NB4 (cell line): ENCODE measurements at regions not wholly inside any gene's neighbourhood (a gene's known extent, or its start where the extent isn't known, plus 50 kb on each side); places are given as distances from the start of the nearest gene placed in this dataset.

Experiments
- POLR2A ChIP-seq: IDR thresholded peaks from 2 replicates; pipeline ENCODE4 v1.6.1; 2011; ENCODE audit warnings: mild to moderate bottlenecking; ENCODE audit not compliant: insufficient read length; ENCODE audit errors: extremely low read depth
- TF ChIP-seq, protein P1 (sequence below): IDR thresholded peaks from 2 replicates; pipeline ENCODE4 v1.6.1; 2011; ENCODE audit warnings: low read depth, low read length
- TF ChIP-seq, protein P2 (sequence below): IDR thresholded peaks from one replicate; pipeline ENCODE4 v1.5.1; 2012; ENCODE audit warnings: low read depth, low read length

DNA sequence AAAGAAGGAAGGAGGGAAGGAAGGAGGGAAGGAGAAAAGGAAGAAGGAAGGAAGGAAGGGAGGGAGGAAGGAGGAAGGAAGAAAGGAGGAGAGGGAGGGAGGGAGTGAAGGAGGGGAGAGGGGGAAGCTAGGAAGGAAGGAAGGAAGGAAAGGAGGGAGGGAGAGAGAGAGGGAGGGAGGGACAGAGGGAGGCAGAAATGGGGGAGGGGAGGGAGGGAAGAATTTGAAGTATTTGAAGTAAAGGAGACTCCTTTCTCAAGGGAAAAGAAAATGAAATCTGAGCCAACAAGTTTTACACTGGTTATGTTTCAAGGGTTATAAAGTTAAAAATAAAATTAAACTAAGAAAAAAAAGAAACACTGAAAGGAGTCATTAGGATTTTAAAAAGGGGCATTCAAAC, 431.4 kb downstream of the BRINP3 start:
- TF ChIP-seq POLR2A, result no peak
- TF ChIP-seq, protein P1, sequence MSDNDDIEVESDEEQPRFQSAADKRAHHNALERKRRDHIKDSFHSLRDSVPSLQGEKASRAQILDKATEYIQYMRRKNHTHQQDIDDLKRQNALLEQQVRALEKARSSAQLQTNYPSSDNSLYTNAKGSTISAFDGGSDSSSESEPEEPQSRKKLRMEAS, result no peak
- TF ChIP-seq, protein P2, sequence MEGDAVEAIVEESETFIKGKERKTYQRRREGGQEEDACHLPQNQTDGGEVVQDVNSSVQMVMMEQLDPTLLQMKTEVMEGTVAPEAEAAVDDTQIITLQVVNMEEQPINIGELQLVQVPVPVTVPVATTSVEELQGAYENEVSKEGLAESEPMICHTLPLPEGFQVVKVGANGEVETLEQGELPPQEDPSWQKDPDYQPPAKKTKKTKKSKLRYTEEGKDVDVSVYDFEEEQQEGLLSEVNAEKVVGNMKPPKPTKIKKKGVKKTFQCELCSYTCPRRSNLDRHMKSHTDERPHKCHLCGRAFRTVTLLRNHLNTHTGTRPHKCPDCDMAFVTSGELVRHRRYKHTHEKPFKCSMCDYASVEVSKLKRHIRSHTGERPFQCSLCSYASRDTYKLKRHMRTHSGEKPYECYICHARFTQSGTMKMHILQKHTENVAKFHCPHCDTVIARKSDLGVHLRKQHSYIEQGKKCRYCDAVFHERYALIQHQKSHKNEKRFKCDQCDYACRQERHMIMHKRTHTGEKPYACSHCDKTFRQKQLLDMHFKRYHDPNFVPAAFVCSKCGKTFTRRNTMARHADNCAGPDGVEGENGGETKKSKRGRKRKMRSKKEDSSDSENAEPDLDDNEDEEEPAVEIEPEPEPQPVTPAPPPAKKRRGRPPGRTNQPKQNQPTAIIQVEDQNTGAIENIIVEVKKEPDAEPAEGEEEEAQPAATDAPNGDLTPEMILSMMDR, result no peak
